ENCODE measurements at regions not wholly inside any gene's neighbourhood (a gene's known extent, or its start where the extent isn't known, plus 50 kb on each side); places are given as distances from the start of the nearest gene placed in this dataset.

- TF ChIP-seq CTCF (IDR thresholded peaks at IDR 0.05): no peak
- TF ChIP-seq POLR2AphosphoS5 (IDR thresholded peaks at IDR 0.05; ENCODE audit: low read depth, low read length): no peak
- TF ChIP-seq SIN3A (IDR thresholded peaks at IDR 0.05; ENCODE audit: borderline replicate concordance, insufficient read depth, low read depth, low read length): no peak
Observed at GRCh38 chr1:106620521-106620954, 435.9 kb upstream of the PRMT6 start.

Data from Panc1 (cell line).